ENCODE measurements at regions not wholly inside any gene's neighbourhood (a gene's known extent, or its start where the extent isn't known, plus 50 kb on each side); places are given as distances from the start of the nearest gene placed in this dataset.
"Not testable (repeated sequence)": the region's sequence is repeated elsewhere in the genome, so short reads cannot be mapped to it uniquely, and the experiment has no call there.

DNA sequence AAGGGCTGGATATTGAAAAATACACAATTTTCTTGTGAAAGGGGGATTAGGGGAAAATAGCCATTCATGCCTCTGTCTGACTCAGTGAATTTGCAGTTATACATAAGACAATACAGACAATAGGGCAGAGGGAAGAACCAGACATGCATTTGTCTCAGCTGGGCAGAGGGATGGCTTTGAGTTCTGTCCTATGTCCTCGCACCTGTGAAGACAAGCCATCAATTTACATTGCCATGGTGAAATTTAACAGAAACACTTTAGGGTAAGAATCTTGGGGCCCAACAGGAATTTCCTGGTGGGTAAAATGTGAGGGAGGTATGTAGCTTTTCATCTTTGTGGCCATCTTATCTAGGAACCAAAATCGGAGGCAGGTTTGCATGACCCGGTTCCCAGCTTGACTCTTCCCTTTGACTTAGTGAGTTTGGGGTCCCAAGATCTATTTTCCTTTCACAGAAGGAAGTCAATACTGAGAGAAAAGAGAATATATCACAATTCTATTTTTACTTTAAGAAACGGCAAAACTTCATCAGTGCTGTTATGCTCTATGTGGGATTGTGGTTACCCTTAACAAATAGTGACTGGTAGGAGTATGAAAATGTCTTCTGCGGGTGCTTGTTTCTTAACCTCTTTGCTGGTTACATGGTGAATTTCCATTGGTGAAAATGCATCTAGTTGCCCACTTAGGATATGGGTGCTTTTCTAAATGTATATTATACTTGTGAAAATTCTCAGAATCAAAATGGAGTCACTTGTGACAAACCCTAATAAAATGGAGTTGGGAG lies 221.8 kb downstream of the SPP2 start:
- no peak for DNase-seq

DNA sequence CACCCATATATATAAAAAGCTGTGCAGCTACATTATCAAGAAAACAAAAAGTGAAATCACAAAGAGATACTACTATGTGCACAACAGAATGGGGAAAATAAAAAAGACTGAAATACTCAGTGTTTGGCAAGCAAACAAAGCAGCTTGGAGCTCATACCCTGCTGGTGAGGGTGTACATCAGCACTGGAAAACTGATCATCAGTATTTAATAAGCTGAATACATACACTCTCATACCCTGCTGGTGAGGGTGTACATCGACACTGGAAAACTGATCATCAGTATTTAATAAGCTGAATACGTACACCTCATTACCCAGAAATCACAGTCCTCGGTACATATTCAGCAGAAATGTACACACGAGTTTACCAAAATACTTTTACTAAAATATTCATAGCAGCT lies 220.8 kb downstream of the SPP2 start:
- DNase-seq, result no peak

DNA sequence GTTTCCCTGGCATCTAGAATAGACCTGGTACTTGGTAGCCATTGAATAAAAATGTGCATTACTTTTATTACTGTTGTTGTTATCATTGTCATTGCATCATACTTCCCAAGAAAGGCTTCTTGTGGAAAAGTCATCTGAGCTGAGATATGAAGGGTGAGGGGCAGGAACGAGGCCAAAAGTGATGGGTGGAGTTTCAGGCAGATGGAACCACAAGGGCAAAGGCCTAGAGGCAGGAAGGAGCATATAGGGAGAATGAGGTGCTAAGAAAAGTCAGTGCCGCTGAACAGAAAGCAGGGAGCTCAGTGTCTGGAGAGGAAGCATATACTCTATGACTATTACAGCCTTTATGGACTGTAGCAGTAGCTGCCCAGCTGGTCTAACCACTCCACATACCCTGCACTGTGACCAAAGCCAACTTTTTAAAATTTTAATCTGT lies 219.3 kb downstream of the SPP2 start:
- no peak for DNase-seq

DNA sequence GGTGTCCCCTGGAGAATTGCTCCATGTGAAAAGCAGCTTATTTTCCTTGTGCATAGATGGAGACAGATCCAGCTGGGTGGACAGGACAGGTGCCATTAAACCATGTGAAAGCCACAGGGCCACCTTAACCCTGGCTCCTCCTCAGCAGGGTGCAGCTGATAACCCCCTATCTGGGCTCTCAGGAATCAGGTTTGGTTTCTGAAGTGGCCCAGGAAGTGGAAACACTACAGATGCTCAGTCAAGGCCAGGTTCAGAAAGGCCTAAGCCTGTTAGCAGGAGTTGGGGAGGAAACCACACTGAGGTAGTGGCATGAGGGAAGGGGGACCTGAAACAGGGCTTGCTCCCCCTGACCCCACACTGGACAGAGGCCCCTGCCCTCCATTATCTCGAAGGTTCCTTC lies 217.0 kb downstream of the SPP2 start:
- DNase-seq, result no peak

DNA sequence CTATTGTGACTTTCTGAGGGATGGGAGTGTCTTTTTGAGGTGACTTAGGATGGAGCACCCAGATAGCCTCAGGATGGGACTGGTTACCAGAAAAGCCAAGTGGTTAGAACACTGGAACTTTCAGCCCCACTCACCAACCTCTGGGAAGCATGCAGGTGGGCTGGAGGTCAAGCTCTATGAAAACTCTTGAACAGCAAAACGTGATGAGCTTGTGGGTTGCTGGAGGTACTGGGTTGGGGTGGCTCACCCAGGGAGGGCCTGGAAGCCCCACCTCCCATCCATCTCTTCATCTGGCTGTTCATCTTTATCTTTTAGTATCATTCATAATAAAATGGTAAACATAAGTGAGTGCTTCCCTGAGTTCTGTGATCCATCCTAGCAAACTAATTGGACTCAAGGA lies 216.4 kb downstream of the SPP2 start:
- no peak for DNase-seq

DNA sequence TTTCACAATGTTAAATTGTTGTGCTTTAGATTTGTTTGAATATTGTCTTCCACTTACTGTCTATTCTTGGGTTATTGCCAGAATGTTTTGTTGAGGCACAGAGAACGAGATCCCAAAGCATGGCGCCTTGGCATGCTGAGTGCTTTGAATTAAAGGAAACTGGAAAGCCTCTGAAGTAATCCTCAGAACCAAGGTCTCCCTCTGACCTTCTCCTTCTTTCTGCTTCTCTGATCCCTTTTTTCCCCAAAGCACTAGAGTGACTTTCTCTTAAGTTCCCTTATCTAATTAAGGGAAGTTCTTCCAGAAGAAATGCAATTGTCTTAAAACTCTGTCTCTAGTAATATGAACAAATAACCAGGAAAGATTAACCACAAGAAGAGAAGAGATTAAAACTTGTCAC lies 214.7 kb downstream of the SPP2 start:
- DNase-seq, result no peak

DNA sequence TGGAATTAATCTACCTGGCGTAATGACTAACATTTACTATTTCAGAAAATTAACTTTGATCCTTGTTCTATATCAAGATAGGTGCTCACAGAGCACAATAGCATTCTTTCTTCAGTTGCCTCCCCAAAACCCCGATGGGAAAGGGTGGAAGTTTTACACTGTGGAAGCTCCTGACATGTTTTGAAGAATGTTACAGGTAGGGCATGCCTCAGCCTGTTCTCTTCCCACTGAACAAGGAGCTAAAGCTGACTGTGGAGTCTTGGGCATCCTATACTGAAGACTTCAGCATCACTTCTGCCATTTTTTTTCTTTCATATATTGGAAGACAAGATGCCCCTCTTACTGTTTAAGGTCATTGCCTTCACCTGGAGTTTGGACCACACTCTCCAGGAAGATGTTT lies 211.2 kb downstream of the SPP2 start:
- DNase-seq, result no peak

DNA sequence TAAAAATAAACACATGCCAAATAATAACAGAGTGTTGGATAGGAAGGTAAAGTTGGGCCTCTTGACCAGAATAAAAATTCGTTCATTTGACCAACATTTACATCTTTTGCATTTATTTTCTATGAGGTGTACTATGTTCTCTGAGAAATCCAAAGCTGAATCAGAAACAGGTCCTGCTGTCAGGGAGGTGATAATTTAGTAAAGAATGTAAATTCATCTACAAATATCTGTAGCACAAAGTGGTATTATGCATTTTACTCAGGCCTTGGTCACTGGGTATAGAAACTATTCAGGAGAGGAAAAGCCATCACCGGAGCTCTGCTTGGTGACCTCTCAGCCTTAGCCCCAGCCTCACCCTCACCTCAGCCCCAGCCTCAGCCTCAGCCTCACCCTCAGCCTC lies 208.9 kb downstream of the SPP2 start:
- no peak for DNase-seq

DNA sequence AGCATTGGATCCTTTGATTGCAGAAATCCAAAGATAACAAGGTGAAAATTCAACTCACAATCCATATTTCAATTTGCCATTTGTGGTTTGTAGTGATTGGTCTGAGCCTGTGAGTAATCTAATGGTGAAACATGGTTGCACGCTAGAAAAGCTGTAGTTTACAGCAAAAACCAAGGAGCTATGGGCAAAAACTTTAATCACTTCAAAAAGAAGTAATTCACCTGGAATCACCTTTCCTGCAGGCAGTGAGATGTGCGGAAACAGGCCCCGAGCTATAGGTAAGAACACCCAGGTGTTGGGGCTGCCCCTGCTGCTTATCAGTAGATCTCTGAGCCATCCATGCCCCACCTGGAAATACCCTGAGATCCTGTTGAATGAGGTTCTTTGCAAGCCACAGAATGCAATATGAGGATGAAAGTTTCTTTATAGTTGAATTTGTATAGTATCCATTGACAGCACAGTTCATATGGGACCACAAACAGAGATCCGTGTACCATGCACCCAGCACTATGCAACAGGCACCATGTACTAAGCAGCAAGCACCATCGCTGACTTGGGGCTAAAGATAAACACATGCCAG lies 208.2 kb downstream of the SPP2 start:
- DNase-seq, result no peak

DNA sequence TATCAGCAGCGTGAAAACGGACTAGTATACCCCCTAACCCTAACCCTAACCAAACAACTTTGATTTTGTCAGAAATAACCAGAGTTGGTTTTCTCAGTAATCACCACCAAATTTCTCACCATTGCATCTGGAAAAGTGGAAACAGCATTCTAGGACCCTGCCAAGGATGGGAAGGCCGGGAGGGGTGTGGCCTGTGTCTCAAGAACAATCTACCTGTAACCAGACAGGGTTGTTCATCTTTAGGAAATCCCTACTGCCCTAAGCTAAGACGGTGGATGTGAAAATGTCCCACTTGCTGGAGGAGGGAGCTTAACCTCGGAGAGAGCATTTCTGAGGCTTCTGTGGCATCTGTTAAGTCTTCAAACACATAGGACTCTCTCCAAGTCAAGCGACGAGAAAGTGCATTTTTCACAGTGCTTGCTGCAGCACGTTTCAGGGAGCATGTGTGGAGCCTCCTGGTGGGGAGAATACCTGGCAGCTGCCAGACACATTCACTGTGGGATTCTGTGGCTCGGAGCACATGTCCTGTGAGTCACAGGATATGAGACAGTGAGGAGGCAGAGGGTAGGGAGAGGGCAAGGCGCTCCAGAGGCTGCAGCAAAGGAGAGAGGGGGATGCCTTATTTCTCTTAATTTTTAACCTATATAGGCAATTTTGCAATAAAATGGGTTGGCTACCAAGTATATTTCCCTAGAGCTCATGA lies 207.5 kb downstream of the SPP2 start:
- peak; percentile 98 for DNase-seq

DNA sequence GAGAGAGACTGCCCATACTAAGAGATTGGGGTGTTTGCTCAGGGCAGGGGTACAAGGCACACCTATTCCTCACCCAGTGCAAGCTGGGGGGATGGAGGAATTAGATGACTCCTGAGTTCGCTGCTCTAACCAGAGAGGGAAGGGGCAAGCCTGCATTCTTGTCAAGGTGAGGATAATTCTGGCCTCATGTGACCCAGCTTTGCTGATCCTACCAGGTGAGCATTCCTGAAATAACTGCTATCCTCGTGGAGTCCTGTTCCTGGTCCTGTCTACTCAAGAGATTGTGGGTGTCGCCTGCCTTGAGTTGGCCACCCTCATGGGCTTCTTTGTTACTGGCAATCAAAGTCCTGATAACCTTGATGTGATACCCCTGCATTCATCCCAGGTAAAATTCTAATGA lies 206.0 kb downstream of the SPP2 start:
- peak; percentile 82 for DNase-seq

DNA sequence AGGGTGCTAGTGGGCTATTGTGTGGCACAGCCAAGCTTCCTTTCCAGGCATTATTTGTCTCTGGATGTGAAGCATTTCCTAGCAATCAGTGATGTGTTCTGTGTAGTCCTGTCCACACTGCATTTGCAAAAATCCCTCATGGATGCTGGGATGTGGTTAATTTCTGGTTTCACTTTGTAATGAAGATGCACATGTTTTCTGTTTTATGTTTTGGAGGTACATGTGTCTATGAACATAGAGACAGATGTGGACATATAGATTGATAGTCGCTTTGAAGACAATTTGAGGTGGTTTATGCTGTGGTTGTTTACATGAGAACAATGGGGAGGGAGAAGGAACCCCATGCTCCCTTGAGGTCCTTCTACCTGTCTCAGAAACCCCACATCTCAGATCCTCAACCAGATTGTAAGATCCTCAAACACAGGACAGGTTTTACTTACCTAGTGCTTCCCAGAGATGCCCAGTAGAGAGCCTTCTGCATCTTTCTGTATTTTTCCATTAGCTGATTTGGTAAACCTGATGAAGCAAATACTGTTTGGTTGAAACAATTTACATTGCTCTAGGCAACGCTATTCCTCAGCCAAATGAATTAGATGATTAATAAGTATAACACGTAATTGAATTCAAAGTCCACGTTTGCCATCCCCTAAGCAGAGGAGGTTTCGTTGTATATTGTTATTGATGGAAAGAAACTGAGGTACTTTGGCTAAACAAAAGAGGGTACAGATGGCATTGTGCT lies 204.4 kb downstream of the SPP2 start:
- DNase-seq, result no peak

DNA sequence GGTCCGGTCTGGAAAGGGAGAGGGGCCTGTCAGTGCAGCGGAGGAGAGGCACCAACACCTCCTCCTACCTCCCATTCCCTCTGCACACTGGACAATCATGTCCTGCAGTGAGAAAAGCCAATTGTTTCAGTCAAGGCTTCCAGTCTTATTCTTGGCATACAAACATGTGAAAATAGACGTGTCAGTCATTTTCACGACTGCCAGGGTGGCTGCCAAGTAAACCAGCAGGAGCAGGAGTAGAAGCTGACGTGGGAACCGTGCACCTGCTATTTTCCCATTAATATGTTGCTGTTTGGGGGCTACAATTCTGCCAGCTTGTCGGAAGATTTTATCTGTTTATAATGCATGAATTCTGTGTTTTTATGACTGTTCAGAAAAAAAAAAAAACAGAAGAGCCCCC lies 202.3 kb downstream of the SPP2 start:
- DNase-seq, result no peak

DNA sequence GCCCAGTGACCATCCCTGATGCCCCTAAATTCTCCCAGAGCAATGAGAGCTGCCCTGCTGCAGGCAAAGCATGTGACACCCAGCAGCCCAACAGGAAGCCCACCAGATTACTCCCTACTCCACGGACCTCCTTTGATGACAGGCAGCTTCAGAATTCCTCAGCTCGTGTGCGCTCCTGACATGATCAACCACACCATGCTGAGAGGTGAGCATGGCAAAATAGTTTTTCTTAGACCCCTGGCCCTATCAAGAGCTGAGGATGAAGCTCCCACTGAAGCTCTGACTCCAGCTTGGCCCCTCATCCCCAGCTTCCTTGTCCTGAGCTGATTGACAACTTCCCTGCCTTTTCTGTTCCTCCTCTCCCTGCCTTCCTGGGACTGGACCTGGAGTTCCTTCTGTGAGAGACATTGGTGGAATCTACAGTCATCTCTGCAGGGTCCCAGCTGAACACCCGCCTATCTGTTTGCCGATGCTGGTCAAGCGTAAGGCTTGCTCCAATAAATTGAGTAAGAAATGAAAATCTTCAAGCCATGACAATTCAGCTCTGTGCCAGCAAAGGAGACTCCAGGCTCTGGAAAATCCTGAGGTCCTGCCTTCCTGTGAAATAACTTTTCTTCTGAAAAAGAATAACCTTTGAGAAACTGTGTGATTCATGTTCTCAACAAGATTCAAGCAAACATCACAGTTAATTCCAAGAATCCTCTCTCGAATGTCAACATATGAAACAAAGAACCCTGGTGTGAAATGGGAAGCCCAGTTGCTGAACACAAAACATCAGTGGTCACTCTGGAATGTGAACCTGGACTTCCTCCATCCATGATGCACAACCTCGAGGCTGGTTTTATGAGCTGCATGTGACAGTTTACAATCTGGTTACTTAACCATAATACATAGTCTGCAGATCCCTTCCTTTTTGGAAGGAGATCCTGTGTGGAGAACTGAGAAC lies 201.1 kb downstream of the SPP2 start:
- peak; percentile 76 for DNase-seq

DNA sequence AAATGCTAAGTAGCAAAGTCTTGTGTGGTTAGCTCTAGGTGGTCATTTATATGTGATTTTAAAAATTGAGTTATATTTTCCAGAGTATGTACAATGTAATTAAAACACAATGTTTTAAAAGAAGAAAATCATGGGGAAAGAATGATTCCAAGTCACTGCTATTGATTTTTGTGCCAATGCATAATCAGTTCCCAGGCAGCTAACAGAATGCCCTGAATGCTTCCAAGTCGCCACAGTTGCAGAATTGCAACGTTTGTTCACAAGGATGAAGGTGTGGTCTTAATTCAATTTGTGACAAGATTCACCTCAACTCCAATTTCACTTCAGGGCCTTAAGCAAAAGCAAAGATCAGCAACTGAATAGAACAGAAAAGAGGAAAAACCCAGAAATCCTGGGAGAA lies 200.4 kb downstream of the SPP2 start:
- DNase-seq, result no peak

DNA sequence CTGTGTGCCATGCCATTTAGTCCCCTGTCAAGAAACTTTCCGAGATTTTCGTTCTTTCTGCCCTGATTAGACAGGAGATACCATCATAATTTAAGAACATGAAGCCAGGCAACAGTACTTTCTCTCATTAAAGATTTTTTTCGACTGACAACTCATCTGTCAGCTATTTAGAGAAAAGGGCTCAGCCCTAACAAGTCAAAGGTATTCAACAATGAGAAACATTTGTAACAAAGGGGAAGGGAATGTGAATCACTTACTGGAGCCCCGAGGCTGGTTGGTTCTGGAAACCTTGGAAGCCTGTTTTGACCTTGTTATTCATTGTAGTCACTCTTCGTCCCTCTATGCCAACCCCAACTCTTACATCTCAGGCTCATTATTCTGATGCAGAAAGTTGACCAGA lies 199.4 kb downstream of the SPP2 start:
- DNase-seq, result peak; percentile 86

DNA sequence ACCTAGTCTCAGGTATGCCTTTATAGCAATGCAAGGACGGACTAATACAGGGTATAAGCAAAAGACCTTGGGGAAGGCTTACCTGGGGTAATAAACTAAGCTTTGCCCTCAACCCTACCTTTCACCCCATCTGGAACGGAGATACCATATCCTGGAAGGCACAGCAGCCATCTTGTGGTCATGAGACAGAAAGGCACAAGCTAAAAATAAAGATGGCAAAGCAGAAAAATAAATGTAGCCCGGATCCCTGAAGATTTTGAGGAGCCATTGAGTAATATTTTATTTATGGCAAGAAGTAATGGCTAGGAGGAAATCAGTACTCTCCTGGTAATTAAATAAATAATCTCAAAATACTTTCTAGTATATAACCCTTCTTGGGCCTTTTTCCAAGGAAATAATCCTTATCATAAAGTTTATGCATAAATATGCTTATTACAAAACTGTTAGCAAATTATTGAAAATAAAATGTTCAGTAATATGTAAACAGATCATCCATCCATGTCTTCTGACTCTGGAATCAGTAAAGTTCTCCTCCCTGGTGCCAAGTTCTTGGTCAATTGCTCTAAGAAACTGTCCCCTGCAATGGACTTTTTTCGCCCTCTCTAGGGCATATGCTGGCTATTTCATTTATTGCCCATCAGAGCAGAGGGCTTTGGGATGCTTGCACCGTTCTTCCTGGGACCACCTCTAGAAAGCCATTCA lies 198.7 kb downstream of the SPP2 start:
- no peak for DNase-seq

DNA sequence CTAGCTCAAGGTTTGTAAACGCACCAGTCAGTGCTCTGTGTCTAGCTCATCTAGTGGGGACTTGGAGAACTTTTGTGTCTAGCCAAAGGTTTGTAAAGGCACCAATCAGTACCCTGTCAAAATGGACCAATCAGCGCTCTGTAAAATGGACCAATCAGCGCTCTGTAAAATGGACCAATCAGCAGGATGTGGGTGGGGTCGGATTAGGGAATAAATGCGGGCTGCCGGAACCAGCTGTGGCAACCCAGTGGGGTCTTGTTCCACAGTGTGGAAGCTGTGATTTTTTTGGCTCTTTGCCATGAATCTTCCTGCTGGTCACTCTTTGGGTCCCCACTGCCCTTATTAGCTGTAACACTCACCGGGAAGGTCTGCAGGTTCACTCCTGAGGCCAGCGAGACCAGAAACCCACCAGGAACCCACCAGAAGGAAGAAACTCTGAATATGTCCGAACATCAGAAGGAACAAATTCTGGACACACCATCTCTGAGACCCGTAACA lies 197.8 kb downstream of the SPP2 start:
- DNase-seq, result not testable (repeated sequence)

DNA sequence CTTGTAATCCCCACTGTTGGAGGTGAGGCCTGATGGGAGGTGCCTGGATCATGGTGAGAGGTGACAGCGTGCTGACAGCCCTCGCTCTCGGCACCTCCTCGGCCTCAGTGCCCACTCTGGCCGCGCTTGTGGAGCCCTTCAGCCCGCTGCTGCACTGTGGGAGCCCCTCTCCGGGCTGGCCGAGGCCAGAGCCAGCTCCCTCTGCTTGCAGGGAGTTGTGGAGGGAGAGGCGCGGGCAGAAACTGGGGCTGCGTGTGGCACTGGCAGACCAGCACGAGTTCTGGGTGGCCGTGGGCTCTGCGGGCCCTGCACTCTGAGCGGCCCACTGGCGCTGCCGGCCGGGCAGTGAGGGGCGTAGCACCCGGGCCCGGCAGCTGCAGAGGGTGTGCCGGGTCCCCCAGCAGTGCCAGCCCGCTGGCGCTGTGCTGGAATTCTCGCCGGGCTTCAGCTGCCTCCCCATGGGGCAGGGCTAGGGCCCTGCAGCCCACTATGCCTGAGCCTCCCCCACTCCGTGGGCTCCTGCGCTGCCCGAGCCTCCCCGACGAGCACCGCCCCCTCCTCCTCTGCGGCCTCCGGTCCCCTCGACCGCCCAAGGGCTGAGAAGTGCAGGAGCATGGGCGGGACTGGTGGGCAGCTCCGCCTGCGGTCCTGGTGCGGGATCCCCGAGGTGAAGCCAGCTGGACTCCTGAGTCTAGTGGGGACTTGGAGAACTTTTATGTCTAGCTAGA lies 197.1 kb downstream of the SPP2 start:
- DNase-seq, result no peak

DNA sequence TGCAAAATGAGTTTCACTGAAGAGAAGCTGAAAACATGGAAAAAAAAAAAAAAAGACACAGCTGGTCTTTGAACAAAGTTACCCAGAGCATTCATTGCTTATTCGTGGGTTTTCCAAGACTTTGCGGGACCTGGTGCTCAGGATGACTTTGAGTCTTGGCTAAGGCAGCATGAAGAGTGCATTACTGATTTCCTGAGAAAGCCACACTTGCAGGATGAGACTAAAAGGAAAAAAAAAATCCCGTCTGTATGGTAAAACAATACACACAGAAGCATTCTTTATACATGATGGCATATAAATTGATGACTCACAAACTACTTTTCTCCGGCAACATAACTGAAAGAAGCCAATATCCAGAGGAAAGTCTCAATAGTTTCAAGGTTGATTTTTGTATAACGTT lies 195.4 kb downstream of the SPP2 start:
- DNase-seq, result peak; percentile 53

Measured in islet precursor cell (in vitro differentiated cells).